ENCODE measurements at regions not wholly inside any gene's neighbourhood (a gene's known extent, or its start where the extent isn't known, plus 50 kb on each side); places are given as distances from the start of the nearest gene placed in this dataset.

DNA sequence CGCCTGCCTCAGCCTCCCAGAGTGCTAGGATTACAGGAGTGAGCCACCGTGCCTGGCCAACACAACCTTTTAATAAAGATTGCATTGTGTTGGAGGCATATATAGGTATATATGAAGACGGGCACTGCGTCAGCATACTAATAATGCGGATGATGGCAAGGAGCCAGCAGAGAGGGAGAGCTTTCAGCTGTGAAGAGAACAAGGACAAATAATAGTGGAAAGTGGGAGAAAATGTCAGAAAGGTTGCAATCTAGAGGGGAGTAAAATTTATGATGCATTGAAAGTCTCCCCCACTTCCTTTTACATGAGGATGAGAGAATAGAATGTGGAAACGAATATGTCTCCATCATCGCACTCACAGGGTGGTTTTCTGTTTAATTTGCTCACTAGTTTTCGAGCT is 170.5 kb upstream of the TBL1XR1 start:
- TF ChIP-seq, protein P1, sequence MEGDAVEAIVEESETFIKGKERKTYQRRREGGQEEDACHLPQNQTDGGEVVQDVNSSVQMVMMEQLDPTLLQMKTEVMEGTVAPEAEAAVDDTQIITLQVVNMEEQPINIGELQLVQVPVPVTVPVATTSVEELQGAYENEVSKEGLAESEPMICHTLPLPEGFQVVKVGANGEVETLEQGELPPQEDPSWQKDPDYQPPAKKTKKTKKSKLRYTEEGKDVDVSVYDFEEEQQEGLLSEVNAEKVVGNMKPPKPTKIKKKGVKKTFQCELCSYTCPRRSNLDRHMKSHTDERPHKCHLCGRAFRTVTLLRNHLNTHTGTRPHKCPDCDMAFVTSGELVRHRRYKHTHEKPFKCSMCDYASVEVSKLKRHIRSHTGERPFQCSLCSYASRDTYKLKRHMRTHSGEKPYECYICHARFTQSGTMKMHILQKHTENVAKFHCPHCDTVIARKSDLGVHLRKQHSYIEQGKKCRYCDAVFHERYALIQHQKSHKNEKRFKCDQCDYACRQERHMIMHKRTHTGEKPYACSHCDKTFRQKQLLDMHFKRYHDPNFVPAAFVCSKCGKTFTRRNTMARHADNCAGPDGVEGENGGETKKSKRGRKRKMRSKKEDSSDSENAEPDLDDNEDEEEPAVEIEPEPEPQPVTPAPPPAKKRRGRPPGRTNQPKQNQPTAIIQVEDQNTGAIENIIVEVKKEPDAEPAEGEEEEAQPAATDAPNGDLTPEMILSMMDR (conservative IDR thresholded peaks at IDR 0.05; ENCODE audit: low read length), result no peak
- TF ChIP-seq EZH2phosphoT487 (IDR thresholded peaks at IDR 0.05; ENCODE audit: borderline replicate concordance), result no peak

Data from Loucy (cell line).